ENCODE measurements at regions not wholly inside any gene's neighbourhood (a gene's known extent, or its start where the extent isn't known, plus 50 kb on each side); places are given as distances from the start of the nearest gene placed in this dataset.

DNA sequence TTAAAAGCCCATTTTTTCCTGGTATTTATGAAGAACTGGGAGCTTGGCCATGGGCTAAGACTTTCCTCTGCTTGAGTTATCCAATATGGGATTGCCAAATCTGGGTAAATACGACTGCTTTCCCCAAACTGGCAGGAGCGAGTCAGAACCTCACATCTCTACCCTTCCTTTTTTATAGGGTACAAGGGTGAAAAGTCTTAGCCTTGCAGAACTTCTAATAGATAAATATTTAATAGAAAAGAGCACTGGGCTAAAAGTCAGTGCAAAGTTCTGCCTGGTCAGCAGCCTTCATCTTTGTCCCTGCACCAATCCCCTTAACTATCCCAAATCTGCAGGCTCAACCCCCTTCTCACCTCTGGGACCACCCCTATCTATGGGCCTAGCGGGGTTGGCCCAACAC, 61.6 kb upstream of the ACSL1 start (continued):
- TF ChIP-seq PCBP2 (IDR thresholded peaks at IDR 0.05; ENCODE audit: low read depth, low read length, poor library complexity, severe bottlenecking) (no peak), NCOA1 (IDR thresholded peaks at IDR 0.05; ENCODE audit: low read depth) (no peak), HDAC1 (IDR thresholded peaks at IDR 0.05) (no peak), SNRNP70 (optimal IDR thresholded peaks at IDR 0.05; ENCODE audit: low read depth, low read length) (no peak)
- TF ChIP-seq, protein P1, sequence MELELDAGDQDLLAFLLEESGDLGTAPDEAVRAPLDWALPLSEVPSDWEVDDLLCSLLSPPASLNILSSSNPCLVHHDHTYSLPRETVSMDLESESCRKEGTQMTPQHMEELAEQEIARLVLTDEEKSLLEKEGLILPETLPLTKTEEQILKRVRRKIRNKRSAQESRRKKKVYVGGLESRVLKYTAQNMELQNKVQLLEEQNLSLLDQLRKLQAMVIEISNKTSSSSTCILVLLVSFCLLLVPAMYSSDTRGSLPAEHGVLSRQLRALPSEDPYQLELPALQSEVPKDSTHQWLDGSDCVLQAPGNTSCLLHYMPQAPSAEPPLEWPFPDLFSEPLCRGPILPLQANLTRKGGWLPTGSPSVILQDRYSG (tag; conservative IDR thresholded peaks at IDR 0.05; ENCODE audit: low read depth): no peak

DNA sequence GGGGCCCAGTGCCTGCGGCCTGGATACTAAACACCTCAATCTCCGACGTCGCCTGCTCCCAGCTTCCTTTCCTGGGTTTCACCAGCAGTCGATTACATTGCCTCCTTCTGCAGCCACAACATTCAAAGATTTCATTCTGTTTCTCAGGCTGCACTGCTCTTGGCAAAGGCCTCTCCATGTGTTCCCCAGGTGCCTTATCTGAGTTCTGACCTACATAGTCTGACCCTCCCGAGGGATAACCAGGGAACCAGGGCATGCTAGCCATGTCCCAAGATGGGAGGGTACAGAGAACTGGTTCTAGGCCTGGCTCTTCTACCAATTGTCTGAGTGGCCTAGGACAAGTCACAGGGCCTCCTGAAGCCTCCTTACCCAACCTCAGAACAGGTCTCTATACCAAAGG, 62.2 kb upstream of the ACSL1 start:
- Histone ChIP-seq H3K27me3 (ENCODE audit: control insufficient read depth in 2 of 2, insufficient read depth in 2 of 2, low read length in 2 of 2) (peaks cover 0 to 4% of the 10 kb centered on the region in 2 experiments; a peak in 1 of 5 replicates), H3K36me3 (ENCODE audit: control insufficient read depth, insufficient read depth, low read length) (no peaks in the 10 kb centered on the region), H3K4me3 (no peak overlapping the region), H2AFZ (ENCODE audit: low read depth, low read length) (no peak overlapping the region), H3K79me2 (ENCODE audit: control insufficient read depth, insufficient read depth, low read length) (no peaks in the 10 kb centered on the region), H3K9ac (ENCODE audit: insufficient read depth in 1 of 2, low read depth in 2 of 2, low read length in 2 of 2) (no peak overlapping the region), H4K20me1 (replicated peaks; ENCODE audit: control insufficient read depth, insufficient read depth, low read length) (no peaks in the 10 kb centered on the region), H3K4me2 (ENCODE audit: insufficient read depth, low read length) (no peak overlapping the region), H3K27ac (ENCODE audit: extremely low read depth, low read depth, low read length) (no peak overlapping the region), H3K9me1 (ENCODE audit: control insufficient read depth, insufficient read depth, low read length) (no peaks in the 10 kb centered on the region), H3K9me3 (replicated peaks; ENCODE audit: control insufficient read depth, insufficient read depth, low read depth, low read length) (no peaks in the 10 kb centered on the region), H3K4me1 (replicated peaks in 1 of 2; ENCODE audit: control insufficient read depth in 2 of 2, insufficient read depth in 2 of 2, low read length in 2 of 2) (peaks cover 5 to 8% of the 10 kb centered on the region in 2 experiments; a peak in 2 of 5 replicates)
- ChIA-PET POLR2A (no interaction called here), CTCF (ENCODE audit: low intra/inter-chr PET ratio) (no interaction called here)
- FAIRE-seq (no peak), DNase-seq (ENCODE audit: extremely low read depth in 1 of 4, low spot score in 3 of 4) (no peak), ATAC-seq (no peak)
- in situ Hi-C loops (cut with MboI): no loop called here
- intact Hi-C loops (cut with micrococcal nuclease): no loop called here
- 55% methylated on average over 6 of the region's 6 CpGs for WGBS (ENCODE audit: insufficient coverage, low coverage, missing lambda C conversion rate)
- BruUV-seq (replicated peaks): no TSS peak
- TF ChIP-seq, protein P2, sequence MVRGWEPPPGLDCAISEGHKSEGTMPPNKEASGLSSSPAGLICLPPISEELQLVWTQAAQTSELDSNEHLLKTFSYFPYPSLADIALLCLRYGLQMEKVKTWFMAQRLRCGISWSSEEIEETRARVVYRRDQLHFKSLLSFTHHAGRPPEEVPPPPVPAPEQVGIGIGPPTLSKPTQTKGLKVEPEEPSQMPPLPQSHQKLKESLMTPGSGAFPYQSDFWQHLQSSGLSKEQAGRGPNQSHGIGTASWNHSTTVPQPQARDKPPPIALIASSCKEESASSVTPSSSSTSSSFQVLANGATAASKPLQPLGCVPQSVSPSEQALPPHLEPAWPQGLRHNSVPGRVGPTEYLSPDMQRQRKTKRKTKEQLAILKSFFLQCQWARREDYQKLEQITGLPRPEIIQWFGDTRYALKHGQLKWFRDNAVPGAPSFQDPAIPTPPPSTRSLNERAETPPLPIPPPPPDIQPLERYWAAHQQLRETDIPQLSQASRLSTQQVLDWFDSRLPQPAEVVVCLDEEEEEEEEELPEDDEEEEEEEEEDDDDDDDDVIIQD (CRISPR knock-in tag; IDR thresholded peaks at IDR 0.05): no peak
- TF ChIP-seq EWSR1 (IDR thresholded peaks at IDR 0.05; ENCODE audit: borderline replicate concordance, low read depth, partially characterized antibody) (no peak), CAMTA2 (CRISPR knock-in tag; conservative IDR thresholded peaks at IDR 0.05) (no peak), FOXK2 (conservative IDR thresholded peaks at IDR 0.05 in 1 of 2, IDR thresholded peaks at IDR 0.05 in 1 of 2; ENCODE audit: low read depth in 2 of 2) (no peak), ILK (tag; IDR thresholded peaks at IDR 0.05; ENCODE audit: borderline replicate concordance, low read depth) (no peak), BHLHE40 (IDR thresholded peaks at IDR 0.05; ENCODE audit: low read length) (no peak), SMARCC2 (IDR thresholded peaks at IDR 0.05; ENCODE audit: low read depth) (no peak), PHF8 (IDR thresholded peaks at IDR 0.05; ENCODE audit: borderline replicate concordance, low read length) (no peak), RFX7 (CRISPR knock-in tag; IDR thresholded peaks at IDR 0.05) (no peak), BRCA1 (IDR thresholded peaks at IDR 0.05) (no peak), BRCA1 (CRISPR knock-in tag; IDR thresholded peaks at IDR 0.05) (no peak), POLR2AphosphoS5 (IDR thresholded peaks at IDR 0.05; ENCODE audit: control insufficient read depth, insufficient read depth, low read depth, low read length) (no peak), SMAD2 (IDR thresholded peaks at IDR 0.05; ENCODE audit: low read depth, low read length) (no peak), RBBP5 (IDR thresholded peaks at IDR 0.05; ENCODE audit: borderline replicate concordance, insufficient read depth, low read length, poor library complexity, severe bottlenecking) (no peak)
- TF ChIP-seq, protein P3, sequence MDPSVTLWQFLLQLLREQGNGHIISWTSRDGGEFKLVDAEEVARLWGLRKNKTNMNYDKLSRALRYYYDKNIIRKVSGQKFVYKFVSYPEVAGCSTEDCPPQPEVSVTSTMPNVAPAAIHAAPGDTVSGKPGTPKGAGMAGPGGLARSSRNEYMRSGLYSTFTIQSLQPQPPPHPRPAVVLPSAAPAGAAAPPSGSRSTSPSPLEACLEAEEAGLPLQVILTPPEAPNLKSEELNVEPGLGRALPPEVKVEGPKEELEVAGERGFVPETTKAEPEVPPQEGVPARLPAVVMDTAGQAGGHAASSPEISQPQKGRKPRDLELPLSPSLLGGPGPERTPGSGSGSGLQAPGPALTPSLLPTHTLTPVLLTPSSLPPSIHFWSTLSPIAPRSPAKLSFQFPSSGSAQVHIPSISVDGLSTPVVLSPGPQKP (CRISPR knock-in tag; IDR thresholded peaks at IDR 0.05): no peak

All from K562 (cell line).